Right lobe of liver (tissue), 6 donors: ENCODE measurements at regions not wholly inside any gene's neighbourhood (a gene's known extent, or its start where the extent isn't known, plus 50 kb on each side); places are given as distances from the start of the nearest gene placed in this dataset.

Experiments
- ATAC-seq, 4 donors: fragments of 200-7000 bp; cut with Tn5 transposase; one replicate each; pipeline ENCODE4 v1.9.1; 2020; ENCODE audit warnings: mild to moderate bottlenecking in 4 of 4, moderate library complexity in 4 of 4
- DNase-seq, 3 donors: peaks; one replicate each; pipeline ENCODE4 v3.0.0-alpha.2; 2020
- H3K27ac ChIP-seq, 3 donors: fragments of 200-600 bp; one replicate each; pipeline ENCODE4 v1.8.0; 2022
- H3K27me3 ChIP-seq, 2 donors: fragments of 200-600 bp; one replicate each; pipeline ENCODE4 v1.8.0; 2022
- H3K36me3 ChIP-seq, 4 donors: fragments of 200-600 bp; sonication (generic) in 1 of 4; one replicate each; pipeline versions ENCODE4 v1.5.1 to v1.8.0; 2017 to 2022; ENCODE audit warnings: control low read depth in 1 of 4
- H3K4me1 ChIP-seq, 4 donors: fragments of 200-600 bp; sonication (generic) in 1 of 4; one replicate each; pipeline versions ENCODE4 v1.5.1 to v1.8.0; 2017 to 2022; ENCODE audit warnings: control low read depth in 1 of 4
- H3K4me3 ChIP-seq, 3 donors: fragments of 200-600 bp; one replicate each; pipeline ENCODE4 v1.8.0; 2022
- H3K9me3 ChIP-seq, 4 donors: fragments of 200-600 bp; sonication (generic) in 1 of 4; one replicate each; pipeline versions ENCODE4 v1.5.1 to v1.8.0; 2017 to 2022; ENCODE audit warnings: control low read depth in 1 of 4
- POLR2A ChIP-seq: fragments of 450-650 bp; IDR thresholded peaks from one replicate; pipeline ENCODE4 v1.6.1; 2017; ENCODE audit warnings: antibody characterized with exemption, mild to moderate bottlenecking
- WGBS: methylation state at CpG from one replicate; pipeline ENCODE4 v1.1.6; 2018; ENCODE audit warnings: low coverage, low lambda C conversion rate; ENCODE audit not compliant: insufficient coverage; ENCODE audit errors: missing lambda C conversion rate; 5-methylcytosine and 5-hydroxymethylcytosine counted together
- intact Hi-C, 2 donors: fragments of 100-400 bp; cut with DNase I; formaldehyde crosslinking; loops; one replicate each; pipeline versions ENCODE4 v1.11.2 to v1.14.1; 2022
- TF ChIP-seq, protein P1 (sequence below), 4 donors: fragments of 200-600 bp in 3 of 4; fragments of 450-650 bp in 1 of 4; IDR thresholded peaks; one replicate each; pipeline versions ENCODE4 v1.5.1 to v1.8.0; 2016 to 2022; ENCODE audit warnings: antibody characterized with exemption in 4 of 4, mild to moderate bottlenecking in 2 of 4
- donor health status: DM: no; HTN: yes; CAD: no.
- donor health status: DM: no; HTN: no; CAD: no.
- donor health status: DM: no; HTN: no; CAD: no.
- donor health status: DM: no; HTN: yes; CAD: no.
- donor health status: DM: no; HTN: yes; CAD: no.

- ATAC-seq (no peak), DNase-seq (no peak)
- H3K27ac ChIP-seq, result no peak overlapping the region
- H3K4me3 ChIP-seq, result no peak overlapping the region
- WGBS, result 29% methylated on average over 1 of the region's 11 CpGs
- no peaks in the 10 kb centered on the region for H3K4me1 ChIP-seq
- TF ChIP-seq, protein P1, sequence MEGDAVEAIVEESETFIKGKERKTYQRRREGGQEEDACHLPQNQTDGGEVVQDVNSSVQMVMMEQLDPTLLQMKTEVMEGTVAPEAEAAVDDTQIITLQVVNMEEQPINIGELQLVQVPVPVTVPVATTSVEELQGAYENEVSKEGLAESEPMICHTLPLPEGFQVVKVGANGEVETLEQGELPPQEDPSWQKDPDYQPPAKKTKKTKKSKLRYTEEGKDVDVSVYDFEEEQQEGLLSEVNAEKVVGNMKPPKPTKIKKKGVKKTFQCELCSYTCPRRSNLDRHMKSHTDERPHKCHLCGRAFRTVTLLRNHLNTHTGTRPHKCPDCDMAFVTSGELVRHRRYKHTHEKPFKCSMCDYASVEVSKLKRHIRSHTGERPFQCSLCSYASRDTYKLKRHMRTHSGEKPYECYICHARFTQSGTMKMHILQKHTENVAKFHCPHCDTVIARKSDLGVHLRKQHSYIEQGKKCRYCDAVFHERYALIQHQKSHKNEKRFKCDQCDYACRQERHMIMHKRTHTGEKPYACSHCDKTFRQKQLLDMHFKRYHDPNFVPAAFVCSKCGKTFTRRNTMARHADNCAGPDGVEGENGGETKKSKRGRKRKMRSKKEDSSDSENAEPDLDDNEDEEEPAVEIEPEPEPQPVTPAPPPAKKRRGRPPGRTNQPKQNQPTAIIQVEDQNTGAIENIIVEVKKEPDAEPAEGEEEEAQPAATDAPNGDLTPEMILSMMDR (IDR thresholded peaks at IDR 0.05), result no peak
- TF ChIP-seq POLR2A, result no peak
- no peaks in the 10 kb centered on the region for H3K9me3 ChIP-seq
- intact Hi-C loops, result no loop called here
- H3K27me3 ChIP-seq, result no peaks in the 10 kb centered on the region
- H3K36me3 ChIP-seq, result no peaks in the 10 kb centered on the region
Measured at GRCh38 chr6:191487-192312, 100.6 kb upstream of the DUSP22 start.

- no peak overlapping the region for H3K27ac ChIP-seq
- no peak overlapping the region for H3K4me3 ChIP-seq
- intact Hi-C loops, result no loop called here
- H3K36me3 ChIP-seq, result no peaks in the 10 kb centered on the region
- H3K9me3 ChIP-seq, result no peaks in the 10 kb centered on the region
- 90% methylated on average over 4 of the region's 9 CpGs for WGBS
- H3K27me3 ChIP-seq, result no peaks in the 10 kb centered on the region
- no peaks in the 10 kb centered on the region for H3K4me1 ChIP-seq
- DNase-seq, result no peak
- ATAC-seq, result no peak
- no peak for TF ChIP-seq POLR2A
- TF ChIP-seq, protein P1 (IDR thresholded peaks at IDR 0.05), result no peak
Measured at GRCh38 chr6:192313-192664, 100.0 kb upstream of the DUSP22 start.

DNA sequence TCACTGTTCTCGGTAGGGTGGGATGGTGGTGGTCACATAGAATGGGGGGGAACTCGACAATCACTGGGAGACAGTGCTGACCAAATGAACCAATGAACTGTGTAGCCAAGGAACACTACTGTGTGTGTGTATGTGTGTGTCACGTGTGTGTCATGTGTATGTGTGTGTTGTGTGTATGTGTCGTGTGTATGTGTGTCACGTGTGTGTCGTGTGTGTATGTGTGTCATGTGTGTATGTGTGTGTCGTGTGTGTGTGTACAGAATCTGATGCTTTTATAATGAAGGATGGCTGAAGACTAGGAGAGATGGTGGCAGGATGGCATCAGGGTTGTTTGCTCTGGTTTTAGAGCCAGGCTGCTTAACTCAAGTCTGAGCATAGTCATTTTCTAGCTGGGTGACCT is 99.1 kb upstream of the DUSP22 start:
- 78% methylated on average over 7 of the region's 7 CpGs for WGBS
- TF ChIP-seq POLR2A, result no peak
- TF ChIP-seq, protein P1 (IDR thresholded peaks at IDR 0.05), result no peak
- intact Hi-C loops, result no loop called here
- Histone ChIP-seq H3K27ac (no peak overlapping the region), H3K4me1 (no peaks in the 10 kb centered on the region), H3K36me3 (no peaks in the 10 kb centered on the region), H3K4me3 (no peak overlapping the region), H3K27me3 (no peaks in the 10 kb centered on the region), H3K9me3 (no peaks in the 10 kb centered on the region)
- ATAC-seq (no peak), DNase-seq (no peak)

GRCh38 chr6:193773-194310 is 98.4 kb upstream of the DUSP22 start:
- H3K4me1 ChIP-seq, result no peaks in the 10 kb centered on the region
- no peaks in the 10 kb centered on the region for H3K36me3 ChIP-seq
- no peak overlapping the region for H3K4me3 ChIP-seq
- WGBS, result 56% methylated on average over 7 of the region's 7 CpGs
- no peak for ATAC-seq
- TF ChIP-seq, protein P1 (IDR thresholded peaks at IDR 0.05), result no peak
- no peak for TF ChIP-seq POLR2A
- no peaks in the 10 kb centered on the region for H3K27me3 ChIP-seq
- no peaks in the 10 kb centered on the region for H3K9me3 ChIP-seq
- no peak overlapping the region for H3K27ac ChIP-seq
- intact Hi-C loops, result no loop called here
- no peak for DNase-seq
